GM19239 (cell line): ENCODE measurements at regions not wholly inside any gene's neighbourhood (a gene's known extent, or its start where the extent isn't known, plus 50 kb on each side); places are given as distances from the start of the nearest gene placed in this dataset.

Source experiments
- DNase-seq: peaks from one replicate; pipeline ENCODE4 v3.0.0; 2011; ENCODE audit warnings: low spot score; ENCODE audit not compliant: insufficient read length
- FAIRE-seq: peaks from 2 replicates; lab custom pipeline; 2011; peaks lifted over from hg19 to GRCh38; lab: Jason Lieb, UNC

DNA sequence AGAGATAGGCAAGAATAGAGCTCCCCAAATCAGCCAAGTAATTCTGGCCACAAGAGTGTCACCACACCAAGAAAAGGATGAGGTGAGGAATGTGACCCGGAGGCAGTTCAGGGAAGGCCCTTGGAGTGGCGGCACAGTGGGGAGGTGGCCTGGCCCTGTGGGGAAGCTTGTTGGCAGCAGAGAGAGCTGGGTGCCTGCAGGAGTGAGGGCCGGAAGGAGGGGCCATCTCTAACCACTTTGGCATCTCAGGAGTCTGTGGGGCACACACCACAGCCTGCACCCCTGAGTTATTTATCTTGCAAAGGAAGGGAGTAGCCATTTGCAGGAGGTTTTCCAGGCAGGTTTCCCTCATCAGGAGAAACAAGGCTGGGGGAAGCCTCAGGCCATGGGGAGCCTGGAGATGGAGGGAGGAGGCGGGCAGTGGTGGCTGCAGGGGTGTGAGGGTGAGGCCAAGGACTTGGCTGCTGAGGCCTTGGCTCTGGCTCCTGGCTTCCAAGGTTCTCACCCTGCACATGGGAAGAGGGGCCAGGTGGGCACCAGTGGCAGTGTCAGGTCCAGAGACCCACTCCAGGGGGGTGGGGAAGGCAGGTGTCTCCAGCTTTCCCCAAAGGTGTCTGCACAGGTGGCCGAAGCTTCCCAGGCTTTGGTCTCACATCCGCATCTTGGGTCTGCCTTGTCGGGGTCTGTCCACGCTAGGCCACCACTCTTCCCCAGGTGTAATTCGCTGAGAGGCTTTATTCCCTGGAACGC, 370.2 kb downstream of the CTTN start:
- DNase-seq, result no peak
- no peak for FAIRE-seq

DNA sequence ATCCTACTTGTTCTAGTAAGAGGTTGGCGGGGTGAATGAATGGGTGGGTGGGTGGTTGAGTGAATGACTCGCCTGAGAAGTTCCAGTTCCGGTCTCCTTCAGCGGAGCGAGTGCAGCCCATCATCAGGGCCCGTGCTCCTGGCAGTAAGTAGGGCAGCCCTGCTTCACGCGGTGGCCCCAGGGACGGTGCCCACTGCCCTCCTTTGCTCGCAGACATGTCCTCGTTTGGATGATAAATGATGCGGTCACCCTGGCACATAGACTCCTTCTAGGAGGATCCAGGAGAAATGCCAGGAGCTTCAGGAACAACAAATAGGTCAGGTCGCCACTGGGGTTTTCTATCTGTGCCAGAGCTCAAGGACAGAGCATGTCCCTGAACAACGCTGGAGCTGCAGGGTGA, 370.8 kb downstream of the CTTN start:
- FAIRE-seq (no peak), DNase-seq (no peak)

- no peak for DNase-seq
- FAIRE-seq, result no peak
Measured at GRCh38 chr11:70769521-70769920, 371.2 kb downstream of the CTTN start.

GRCh38 chr11:70771099-70771885, 373.0 kb downstream of the CTTN start:
- FAIRE-seq, result no peak
- no peak for DNase-seq

GRCh38 chr11:70772950-70773349, 374.6 kb downstream of the CTTN start:
- FAIRE-seq, result no peak

DNA sequence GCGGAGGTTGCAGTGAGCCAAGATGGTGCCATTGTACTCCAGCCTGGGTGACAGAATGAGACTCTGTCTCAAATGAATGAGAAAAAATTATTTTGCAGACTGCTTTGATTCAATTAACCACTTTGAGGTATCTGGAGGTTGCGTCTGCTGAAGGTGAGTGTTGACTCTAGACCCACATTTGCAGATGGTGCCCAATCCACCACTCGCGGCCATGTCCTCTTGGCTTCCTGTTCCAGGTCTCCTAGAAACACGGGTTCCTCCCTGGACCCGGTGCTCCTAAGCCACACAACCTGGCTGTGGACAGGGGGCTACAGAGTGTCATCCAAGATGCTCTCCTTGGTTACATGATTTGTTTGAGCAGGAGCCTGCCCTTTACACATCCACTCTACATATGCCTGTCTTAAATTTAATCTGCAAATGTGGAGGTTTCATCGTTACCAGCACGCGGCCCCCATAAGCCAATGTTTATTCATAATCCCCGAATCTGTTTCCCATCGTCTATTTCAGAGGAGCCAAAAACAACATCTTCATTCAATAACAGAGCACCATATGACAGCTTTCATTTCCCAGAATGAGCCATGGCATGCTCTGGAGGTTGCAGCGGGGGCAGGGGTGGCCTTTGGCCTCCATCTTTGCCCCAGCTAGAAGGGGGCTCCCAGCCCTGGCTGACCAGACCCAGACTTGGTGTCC, 377.2 kb downstream of the CTTN start:
- FAIRE-seq, result no peak
- DNase-seq, result no peak

More at GRCh38 chr11:70772950-70773349, 374.6 kb downstream of the CTTN start:
- DNase-seq, result no peak

DNA sequence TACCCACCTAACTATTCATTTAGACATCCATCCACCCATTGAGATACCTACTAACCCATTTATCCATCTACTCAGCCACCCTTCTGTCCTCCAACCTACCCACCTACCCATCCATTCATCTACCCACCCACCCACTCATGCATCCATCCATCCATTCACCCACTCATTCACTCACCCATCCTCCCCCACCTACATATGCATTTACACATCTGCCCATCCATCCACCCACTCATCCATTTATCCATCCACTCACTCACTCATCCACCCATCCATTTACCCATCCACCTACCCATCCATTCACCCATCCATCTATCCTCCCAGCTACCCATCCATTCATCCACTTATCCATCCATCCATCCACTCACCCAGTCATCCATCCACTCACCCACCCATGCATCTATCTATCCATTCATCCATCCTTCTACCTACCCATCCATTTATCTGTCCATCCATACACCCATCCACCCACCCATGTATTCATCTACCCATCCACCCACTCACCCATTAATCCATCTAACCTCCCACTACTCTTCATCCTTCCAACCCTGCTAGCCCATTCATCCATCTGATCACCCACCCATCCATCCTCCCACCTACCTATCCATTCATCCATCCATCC, 378.7 kb downstream of the CTTN start:
- DNase-seq (no peak), FAIRE-seq (no peak)

GRCh38 chr11:70778883-70779282, 380.6 kb downstream of the CTTN start:
- no peak for FAIRE-seq

GRCh38 chr11:70779433-70780245, 381.3 kb downstream of the CTTN start:
- no peak for FAIRE-seq
- no peak for DNase-seq

More at GRCh38 chr11:70778883-70779282, 380.6 kb downstream of the CTTN start:
- no peak for DNase-seq

GRCh38 chr11:70780246-70780535, 381.9 kb downstream of the CTTN start:
- FAIRE-seq (no peak), DNase-seq (no peak)

GRCh38 chr11:70782401-70782913, 384.1 kb downstream of the CTTN start:
- DNase-seq, result no peak
- no peak for FAIRE-seq

- no peak for FAIRE-seq
Measured at GRCh38 chr11:70783356-70783755, 385.0 kb downstream of the CTTN start.

DNA sequence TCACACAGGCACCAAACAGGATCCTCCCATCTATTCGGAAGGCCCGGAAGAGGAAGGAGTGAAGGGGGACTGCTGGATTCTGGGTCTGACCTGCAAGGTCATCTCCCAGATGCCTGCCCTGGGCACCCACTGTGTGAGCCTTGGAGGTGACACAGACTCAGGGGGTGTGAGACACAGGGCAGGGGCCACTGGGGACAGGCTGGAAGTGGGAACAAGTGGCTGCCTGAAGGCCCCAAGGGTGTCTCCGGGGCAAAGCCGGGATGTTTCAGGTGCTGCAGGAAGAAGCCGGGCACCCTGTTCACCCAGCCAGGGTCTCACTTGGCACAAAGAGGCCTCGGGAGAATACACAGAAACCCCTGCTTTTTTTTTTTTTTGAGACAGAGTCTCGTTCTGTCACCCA, 385.5 kb downstream of the CTTN start:
- FAIRE-seq, result no peak
- DNase-seq, result no peak

More at GRCh38 chr11:70783356-70783755, 385.0 kb downstream of the CTTN start:
- DNase-seq, result no peak

DNA sequence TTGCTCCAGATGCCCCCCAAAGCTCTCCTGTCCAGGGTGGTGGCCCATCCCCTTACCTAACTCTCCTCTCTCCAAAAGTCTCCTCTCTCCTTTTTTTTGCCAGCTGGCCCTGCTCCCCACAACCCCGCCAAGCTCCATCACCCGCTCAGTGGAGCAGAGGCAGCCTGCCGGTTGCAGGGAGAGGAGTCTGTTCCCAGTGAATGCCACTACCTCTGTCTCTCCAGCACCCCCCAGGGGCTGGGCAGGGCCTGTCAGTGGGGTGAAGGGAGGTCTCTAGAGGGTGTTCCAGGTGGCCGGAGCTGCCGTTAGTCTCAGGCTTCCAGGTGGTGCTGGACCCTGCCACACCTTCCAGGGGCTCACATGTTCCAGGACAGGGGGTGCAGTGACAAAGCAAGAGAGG, 387.0 kb downstream of the CTTN start:
- FAIRE-seq (no peak), DNase-seq (no peak)

DNA sequence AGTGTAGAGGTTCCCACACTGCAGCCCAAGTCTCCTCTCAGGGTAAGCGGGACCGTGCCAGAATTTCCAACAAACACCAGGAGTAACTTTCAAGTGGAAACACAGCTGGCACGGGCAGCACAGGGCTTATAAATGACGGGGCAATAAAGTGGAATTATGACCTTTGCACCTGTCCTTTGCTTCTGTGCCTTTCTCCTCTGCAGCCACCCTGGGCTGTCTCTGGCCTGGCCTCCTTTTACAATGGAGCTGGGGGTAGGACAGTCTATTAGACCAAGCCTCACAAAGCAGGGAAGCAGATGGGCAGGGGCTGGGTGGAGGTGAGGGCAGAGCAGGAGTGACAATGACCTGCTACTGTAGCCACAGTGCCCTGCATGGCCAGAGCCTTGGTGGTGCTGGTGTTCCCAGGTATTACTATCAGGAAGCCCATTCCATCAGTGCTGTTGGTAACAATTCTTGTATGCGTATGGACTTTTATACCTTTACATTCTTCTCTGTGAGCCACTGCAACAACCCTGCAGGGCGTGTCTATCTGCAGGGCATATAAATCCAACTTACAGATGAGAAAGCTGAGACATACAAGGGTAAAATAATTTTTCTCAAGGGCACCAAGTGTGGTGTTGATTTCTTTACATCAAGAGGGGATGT, 387.8 kb downstream of the CTTN start:
- no peak for FAIRE-seq
- DNase-seq, result no peak

- DNase-seq, result no peak
- no peak for FAIRE-seq
Measured at GRCh38 chr11:70788248-70789022, 390.1 kb downstream of the CTTN start.

DNA sequence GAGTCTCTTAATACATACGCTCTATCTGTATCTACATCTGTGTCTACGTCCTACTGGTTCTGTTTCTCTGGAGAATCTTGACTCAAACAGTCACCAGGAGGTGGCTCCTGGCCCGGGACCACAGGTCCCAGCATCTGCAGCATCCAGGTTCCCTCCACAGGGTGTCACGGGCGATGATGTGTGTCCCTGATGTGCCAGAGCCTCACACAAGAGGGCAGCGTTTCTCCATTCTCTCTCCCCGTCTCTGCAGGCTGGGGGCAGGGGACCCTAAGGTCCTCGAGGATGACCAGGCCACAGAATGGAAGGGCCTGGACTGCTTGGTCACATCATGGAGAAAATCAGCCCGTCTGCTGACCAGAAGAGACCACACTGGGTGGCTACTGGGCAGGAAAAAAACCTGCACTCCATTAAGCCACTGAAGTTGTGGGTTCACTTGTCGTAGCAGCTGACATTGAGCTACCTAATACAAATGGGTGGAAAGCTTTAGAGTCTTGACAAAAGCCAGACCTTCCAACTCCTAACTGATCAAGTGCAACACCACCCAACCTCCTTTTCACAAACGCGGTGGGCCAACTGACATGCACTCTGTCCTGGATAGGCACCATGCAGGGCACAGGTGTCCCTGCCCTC, 392.5 kb downstream of the CTTN start:
- no peak for FAIRE-seq

GRCh38 chr11:70796648-70797227, 398.4 kb downstream of the CTTN start:
- DNase-seq (no peak), FAIRE-seq (no peak)

More for the DNA sequence above, 392.5 kb downstream of the CTTN start:
- DNase-seq, result no peak
